ENCODE measurements at regions not wholly inside any gene's neighbourhood (a gene's known extent, or its start where the extent isn't known, plus 50 kb on each side); places are given as distances from the start of the nearest gene placed in this dataset.

DNA sequence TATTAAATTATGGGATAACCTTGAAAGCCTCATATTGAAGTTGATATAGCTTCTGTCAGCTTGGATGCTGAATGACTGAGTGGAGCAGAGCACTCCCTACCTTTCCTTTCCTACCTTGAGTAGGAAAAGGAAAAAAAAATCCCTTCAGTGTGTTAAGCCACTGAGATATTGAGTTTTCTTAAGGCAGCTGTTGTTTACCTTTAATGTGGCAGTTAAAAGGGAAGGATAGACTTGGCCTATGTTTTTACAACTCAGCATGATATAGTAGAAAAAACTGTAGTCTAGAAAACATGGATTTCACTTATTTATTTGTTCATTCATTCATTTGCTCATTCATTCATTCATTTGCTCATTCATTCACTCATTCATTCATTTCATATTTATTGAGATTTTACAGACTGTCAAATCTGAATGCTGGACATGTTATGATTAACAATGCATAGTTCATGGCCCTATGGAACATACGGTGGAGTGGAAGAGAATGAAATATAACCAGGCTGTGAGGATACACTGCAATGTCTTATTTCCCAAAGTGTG lies 131.5 kb upstream of the MAN1A1 start:
- no peak for DNase-seq

DNA sequence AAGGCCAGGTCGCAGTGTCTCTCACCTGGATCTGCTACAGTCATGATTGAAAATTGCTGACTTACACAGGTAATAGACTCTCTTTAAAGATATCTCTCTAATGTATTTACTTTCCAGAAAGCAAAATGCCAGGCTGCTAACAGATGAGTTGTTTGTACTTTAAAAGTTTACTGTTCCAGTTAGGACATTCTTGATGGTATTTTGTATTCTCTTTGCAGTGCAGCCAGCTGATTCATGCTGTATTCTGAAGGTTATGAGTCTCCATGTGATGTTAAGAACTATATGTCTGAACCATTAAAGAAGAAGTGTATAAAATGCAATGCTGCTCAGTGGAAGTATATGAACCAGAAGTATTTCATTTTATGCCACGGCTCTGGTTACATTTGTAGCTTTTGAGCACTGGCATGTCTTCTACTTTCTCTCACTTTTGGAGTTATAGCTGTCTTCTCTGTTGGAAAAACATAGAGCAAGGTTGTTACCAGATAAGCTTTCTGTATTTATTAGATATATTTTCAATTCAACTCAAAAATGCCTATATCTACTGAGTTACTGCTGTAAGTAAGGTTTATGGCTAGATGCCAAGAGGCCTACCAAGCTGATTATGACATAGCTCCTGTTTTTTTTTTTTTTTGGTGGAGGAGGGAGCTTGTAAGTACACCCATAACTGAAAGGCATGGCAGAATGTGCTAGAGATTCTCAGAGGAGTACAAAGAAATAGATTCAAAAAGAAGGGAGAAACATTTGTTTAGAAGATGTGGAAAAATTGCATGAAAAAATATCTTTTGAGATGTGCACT lies 130.5 kb upstream of the MAN1A1 start:
- DNase-seq, result no peak

DNA sequence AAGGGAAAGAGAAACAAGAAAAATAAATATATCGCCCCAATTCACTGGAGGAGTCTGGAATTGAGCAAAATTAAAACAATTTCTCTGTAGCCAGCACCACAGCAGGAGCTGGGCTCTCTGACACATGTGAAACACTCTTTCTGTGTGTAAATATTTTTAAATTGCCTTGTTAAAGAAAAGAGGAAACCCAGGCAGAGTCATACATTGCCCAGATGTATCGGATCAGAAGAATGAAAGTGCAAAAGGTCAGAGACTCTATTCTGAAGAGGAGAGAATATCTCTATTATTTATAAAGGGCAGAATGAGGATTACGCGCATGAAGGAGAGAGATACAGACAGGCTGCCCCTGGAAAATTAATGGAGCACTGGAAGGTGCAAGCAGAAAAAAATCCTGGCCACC lies 127.0 kb upstream of the MAN1A1 start:
- no peak for DNase-seq

- no peak for DNase-seq
Measured at GRCh38 chr6:119476024-119476423, 126.5 kb upstream of the MAN1A1 start.

- DNase-seq, result no peak
Measured at GRCh38 chr6:119470893-119471542, 121.5 kb upstream of the MAN1A1 start.

- no peak for DNase-seq
Measured at GRCh38 chr6:119467488-119468081, 118.0 kb upstream of the MAN1A1 start.

- DNase-seq, result no peak
Measured at GRCh38 chr6:119466226-119466625, 116.7 kb upstream of the MAN1A1 start.

DNA sequence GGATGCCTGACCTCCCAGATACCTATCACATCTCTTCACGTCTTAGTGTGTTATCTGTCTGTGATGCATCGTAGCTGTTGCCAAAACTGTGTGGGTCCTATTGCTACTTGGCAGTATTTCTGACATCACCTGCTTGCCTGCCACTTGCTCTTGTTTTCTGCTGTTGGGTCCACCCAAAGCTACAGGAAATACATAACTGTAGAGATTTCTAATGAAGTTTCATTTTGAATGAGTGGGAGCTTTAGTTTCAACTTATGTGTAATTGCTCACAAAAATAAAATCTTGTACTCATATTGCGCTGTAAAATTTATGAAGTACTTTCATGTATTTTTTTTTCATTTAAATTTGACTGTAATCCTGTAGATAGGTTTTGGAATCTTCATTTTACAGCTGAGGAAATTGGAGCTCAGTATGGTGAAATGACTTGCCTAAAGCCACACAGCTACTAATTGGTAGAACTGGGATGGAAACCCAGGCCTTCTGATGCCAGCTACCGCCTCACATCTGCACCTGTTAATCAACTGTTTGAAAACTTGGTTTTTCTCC lies 113.6 kb upstream of the MAN1A1 start:
- no peak for DNase-seq

DNA sequence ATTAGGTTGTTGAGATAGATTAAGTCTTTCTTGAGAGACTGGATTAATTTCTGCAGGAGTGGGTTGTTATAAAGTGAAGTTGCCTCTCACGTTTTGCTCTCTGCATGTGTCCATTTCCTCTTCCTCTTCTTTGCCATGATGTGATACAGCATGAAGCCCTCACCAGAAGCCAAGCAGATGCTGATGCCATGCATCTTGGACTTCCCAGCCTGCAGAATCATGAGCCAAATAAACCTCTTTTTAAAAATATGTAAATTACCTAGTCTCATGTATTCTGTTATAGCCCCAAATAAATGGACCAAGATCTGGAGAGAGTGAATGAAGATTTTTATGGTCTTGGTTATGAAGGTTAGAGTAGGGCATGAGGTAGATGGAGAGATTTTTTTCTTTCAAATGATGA lies 111.6 kb upstream of the MAN1A1 start:
- no peak for DNase-seq

DNA sequence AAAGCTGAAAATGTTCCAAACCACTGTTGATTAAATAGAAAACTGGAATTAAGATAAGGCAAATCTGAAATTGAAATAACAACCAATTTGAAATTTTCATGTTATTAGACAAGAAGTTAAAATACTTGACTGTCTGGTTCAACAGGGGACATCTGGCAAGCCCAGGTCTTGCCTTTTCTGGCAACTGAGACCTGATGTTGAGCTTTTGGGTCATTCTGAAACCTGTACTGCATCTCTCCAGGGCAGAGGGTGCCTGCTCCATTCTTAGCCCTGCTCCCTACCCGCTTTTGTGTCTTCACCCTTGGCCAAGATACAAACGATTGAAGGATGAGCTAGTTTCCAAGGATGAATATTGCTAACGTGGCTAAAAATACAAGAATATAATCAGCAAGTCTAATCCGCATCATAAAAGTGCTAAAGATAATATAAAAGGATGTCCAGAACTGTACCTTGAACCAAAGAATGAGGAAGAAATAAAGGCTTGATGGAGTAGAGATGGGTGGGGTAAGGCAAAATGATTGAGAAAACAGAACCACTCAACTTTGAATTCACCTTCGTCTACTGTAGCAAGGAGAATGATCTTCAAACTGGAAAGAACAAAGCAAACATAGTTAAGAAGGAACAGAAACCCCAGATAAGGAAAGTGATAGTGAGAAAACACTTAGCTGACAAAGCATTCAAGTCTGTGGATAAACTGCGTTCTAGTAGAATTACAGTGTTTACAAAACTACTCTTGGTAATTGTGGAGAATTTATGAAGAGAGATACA lies 109.8 kb upstream of the MAN1A1 start:
- no peak for DNase-seq

DNA sequence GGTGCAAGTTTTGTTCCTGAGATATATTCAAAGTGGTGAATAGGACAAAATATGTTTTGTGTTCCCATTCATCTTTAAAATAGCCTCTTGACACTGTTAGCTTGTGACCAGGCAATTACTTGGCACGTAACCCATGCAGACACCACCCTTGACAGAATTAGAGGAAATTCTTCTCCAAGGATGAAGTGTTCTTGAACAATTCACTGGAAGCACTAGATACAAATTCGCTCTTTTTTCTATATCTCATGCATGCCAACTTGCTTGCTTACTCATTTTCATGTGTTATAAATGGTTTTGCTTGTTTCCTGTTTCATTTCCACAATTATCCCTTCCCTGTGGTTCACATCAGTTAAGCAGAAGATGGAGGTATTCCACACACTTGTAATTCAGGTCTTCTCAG lies 105.2 kb upstream of the MAN1A1 start:
- no peak for DNase-seq

- DNase-seq, result no peak
Measured at GRCh38 chr6:119453242-119454200, 104.0 kb upstream of the MAN1A1 start.

DNA sequence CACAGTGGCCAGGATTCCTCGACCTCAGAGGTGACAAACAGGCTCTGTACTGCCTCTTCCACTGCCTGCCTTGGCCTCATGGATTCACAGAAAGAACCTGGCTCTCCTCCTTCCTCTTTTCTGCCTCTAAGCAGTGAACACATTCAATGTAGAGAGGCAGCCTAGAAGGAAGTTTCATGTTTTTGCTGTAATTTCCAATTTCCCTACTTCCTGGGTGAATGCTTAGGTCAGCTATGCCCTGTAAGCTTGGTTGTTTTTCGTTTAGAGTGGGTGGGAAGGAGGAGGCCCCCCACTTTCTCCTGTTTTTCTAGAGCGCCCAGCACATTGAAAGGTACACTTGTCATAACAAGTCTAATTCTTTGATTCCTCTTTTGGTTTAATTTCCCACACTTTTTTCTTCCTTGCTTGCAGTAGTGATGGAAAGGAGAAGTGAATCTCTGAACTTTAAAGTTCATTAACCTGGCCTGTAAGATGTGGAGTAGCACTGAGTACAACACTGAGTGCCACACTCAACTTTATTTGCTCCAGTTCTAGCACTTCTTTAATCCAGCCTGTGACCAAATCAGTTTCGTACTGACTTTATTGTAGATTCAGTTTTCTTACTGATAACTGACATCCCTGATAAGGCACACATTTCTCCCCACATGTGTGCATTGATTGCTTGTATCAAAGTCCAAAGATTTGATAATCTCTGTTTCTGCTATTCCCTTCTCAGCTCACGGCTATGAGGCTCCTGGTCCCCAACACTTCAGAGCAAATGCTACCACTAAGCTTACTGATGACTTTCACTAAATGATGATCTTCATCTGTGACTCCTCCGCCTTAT lies 100.0 kb upstream of the MAN1A1 start:
- no peak for DNase-seq

DNA sequence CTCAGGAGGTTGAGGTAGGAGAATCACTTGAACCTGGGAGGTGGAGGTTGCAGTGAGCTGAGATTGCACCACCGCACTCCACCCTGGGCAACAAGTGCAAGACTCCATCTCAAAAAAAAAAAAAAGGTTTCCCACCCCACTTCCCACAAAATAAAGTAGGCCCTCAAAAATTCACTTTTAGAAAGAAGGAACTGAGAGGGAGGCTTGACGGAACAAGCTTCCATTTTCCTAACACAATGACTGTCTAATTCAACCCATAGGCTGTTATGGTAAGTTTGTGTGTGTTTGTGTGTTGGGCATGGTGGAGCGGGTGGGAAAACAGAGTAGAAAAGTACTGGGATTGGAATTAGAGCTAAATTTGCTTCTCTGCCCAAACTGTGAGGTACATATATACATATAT lies 98.4 kb upstream of the MAN1A1 start:
- DNase-seq, result no peak

DNA sequence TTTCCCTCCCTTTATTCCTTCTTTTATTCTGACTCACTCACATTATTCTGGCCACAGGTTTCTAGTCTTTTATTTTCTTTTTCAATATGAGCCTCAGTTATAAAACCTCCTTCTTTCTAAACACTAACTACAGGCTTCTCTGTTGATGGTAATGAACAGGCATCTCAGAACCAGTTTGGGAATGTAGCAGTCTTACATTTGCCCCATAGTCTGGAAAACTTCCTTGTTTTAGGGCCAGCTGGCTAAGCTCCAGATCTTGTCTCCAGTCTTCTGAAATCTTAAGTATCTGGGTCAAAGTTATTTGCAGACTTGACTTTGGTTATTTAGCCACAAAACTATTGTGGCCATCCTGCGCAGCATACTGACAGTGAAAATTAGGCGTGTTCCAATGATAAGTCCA lies 97.0 kb upstream of the MAN1A1 start:
- no peak for DNase-seq

GRCh38 chr6:119446115-119446554 lies 96.6 kb upstream of the MAN1A1 start:
- no peak for DNase-seq

- DNase-seq, result no peak
Measured at GRCh38 chr6:119445666-119446065, 96.1 kb upstream of the MAN1A1 start.

DNA sequence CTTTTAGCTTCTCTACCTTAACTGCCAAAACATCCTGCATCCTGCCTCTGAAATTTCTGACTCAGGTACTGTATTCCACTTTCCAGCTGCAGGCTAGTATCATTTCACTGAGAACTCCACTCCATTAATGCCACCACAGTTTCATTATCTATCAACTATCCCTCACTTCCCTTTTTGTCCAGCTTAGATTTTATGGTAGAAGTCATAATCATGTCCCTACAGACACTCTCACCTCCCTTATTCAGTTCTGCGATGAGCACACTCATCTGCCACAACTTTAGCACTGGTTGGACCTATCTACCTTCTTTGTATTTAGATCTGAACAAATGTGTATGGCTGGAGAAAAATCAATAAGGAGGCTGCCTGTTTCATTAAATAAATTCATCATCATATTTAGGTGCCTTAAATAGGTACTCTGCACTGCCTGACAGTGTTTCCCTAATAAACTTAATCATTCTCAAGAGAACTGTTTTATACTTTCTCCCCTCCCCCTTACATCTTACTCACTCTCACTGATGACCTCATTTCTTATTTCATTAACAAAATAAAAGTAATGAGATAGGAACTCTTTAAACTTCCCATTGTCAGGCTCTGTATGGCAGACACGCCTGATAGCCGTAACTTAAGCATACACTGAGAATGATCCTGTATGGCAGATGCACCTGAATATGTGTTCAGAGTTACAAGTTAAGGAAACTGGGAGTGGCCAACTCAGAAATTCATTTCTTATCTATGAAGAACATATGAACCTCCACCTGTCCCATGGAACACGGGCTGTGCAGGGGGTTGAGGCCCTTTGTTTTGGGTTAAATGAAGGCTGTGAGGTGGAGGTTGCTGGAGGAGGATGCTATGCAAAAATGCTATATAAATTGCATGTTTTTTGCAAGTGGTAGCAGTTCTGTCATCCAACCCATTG lies 95.3 kb upstream of the MAN1A1 start:
- no peak for DNase-seq
